H1 (cell line): ENCODE measurements at regions not wholly inside any gene's neighbourhood (a gene's known extent, or its start where the extent isn't known, plus 50 kb on each side); places are given as distances from the start of the nearest gene placed in this dataset.

Experiments
- BACH1 ChIP-seq: IDR thresholded peaks from 2 replicates; pipeline ENCODE4 v1.6.1; 2012; ENCODE audit warnings: low read length, improper control_type of control experiment
- BCL11A ChIP-seq, 2 experiments: IDR thresholded peaks; one replicate each; pipeline ENCODE4 v1.6.1; 2011; ENCODE audit warnings: low read depth in 2 of 2, low read length in 2 of 2, mild to moderate bottlenecking in 2 of 2
- BRCA1 ChIP-seq: IDR thresholded peaks from 2 replicates; pipeline ENCODE4 v1.6.1; 2012; ENCODE audit warnings: low read depth, low read length, improper control_type of control experiment
- E2F6 ChIP-seq: IDR thresholded peaks from 2 replicates; pipeline ENCODE4 v1.6.1; 2012; ENCODE audit warnings: inconsistent platforms
- KDM1A ChIP-seq: fragments of 200-600, 300-600 bp; sonication (generic); IDR thresholded peaks from 2 replicates; pipeline ENCODE4 v1.7.1; 2016; ENCODE audit warnings: mild to moderate bottlenecking, low read length, borderline replicate concordance
- KDM5A ChIP-seq: fragments of 200-600 bp; IDR thresholded peaks from 2 replicates; pipeline ENCODE4 v1.7.1; 2012; ENCODE audit warnings: mild to moderate bottlenecking, low read length, inconsistent platforms, mixed read lengths
- PHF8 ChIP-seq: fragments of 200-600 bp; sonication (generic); conservative IDR thresholded peaks from 2 replicates; pipeline ENCODE4 v1.7.1; 2012; ENCODE audit warnings: low read depth, mild to moderate bottlenecking, inconsistent platforms, low read length, moderate library complexity
- TF ChIP-seq, protein P1 (sequence below): IDR thresholded peaks from 2 replicates; pipeline ENCODE4 v1.6.1; 2011; ENCODE audit warnings: low read length, improper control_type of control experiment

DNA sequence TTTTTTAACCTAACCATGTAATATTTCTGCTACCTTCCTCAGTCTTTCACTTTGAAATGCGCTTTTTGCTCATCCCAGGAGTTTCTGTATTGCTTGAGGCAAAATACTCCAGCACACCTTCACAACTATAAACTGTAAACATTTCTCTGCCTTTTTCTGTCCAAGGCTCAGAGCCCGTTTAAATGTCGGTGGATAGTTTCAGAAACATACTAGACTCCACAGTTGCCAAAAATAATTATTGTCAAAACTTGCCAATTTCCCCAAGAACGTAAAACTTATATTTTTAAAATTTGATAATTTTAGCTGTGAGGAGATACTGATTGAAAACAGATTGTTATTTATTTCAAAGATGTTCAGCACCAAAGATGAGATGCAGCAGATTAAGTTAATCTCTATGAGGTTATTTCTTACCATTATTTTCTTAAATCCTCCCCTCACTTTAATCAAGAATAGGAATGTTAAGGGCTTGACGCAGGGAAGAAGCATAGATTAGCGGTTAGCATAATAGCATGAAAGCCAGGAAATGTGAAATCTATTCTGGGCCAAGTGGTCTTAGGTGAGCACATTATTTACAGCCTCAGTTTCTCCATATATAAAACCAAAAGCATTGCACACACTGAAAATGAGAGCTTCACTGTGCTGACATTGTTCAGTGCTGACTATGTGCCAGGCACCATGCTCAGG lies 91.5 kb upstream of the ESRRG start (continued):
- no peak for TF ChIP-seq KDM1A
- TF ChIP-seq BCL11A (IDR thresholded peaks at IDR 0.05; ENCODE audit: low read depth in 2 of 2, low read length in 2 of 2) = no peak
- TF ChIP-seq BACH1 = no peak
- TF ChIP-seq E2F6 = no peak
- TF ChIP-seq KDM5A = no peak
- TF ChIP-seq, protein P1, sequence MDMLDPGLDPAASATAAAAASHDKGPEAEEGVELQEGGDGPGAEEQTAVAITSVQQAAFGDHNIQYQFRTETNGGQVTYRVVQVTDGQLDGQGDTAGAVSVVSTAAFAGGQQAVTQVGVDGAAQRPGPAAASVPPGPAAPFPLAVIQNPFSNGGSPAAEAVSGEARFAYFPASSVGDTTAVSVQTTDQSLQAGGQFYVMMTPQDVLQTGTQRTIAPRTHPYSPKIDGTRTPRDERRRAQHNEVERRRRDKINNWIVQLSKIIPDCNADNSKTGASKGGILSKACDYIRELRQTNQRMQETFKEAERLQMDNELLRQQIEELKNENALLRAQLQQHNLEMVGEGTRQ = no peak
- no peak for TF ChIP-seq PHF8
- TF ChIP-seq BRCA1 = no peak
